OCI-LY7 (cell line): ENCODE measurements at regions not wholly inside any gene's neighbourhood (a gene's known extent, or its start where the extent isn't known, plus 50 kb on each side); places are given as distances from the start of the nearest gene placed in this dataset.

Experiments
- CTCF ChIP-seq: fragments of 200-600 bp; sonication (generic); conservative IDR thresholded peaks from 2 replicates; pipeline ENCODE4 v1.5.1; 2014; ENCODE audit warnings: mild to moderate bottlenecking, antibody characterized with exemption, low read length, moderate library complexity, mixed read lengths
- EZH2phosphoT487 ChIP-seq: fragments of 200-600 bp; sonication (generic); IDR thresholded peaks from 2 replicates; pipeline ENCODE4 v1.6.1; 2018; ENCODE audit warnings: low read depth, borderline replicate concordance, mild to moderate bottlenecking, mixed run types, antibody characterized with exemption, low read length, moderate library complexity, mixed read lengths

DNA sequence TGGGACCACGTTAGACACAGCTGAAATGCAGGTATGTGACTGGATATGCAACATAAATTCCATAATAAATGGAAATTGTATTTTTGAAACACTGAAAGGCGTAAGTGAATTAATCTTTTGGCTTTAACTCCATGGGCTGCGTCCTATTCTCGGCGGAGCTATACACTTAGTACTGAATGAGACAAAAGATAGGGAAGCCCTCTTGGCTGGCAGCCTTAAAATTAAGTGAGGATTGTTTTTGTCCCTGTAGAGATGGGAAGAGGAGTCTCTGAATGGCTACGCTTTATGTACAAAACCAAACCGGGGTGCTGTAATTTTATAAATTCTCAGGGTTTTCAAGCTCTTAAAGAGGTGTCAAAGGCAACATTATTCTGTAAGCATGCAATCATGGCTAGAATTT lies 429.8 kb downstream of the QKI start:
- TF ChIP-seq CTCF, result no peak
- no peak for TF ChIP-seq EZH2phosphoT487
